ENCODE measurements at regions not wholly inside any gene's neighbourhood (a gene's known extent, or its start where the extent isn't known, plus 50 kb on each side); places are given as distances from the start of the nearest gene placed in this dataset.

DNA sequence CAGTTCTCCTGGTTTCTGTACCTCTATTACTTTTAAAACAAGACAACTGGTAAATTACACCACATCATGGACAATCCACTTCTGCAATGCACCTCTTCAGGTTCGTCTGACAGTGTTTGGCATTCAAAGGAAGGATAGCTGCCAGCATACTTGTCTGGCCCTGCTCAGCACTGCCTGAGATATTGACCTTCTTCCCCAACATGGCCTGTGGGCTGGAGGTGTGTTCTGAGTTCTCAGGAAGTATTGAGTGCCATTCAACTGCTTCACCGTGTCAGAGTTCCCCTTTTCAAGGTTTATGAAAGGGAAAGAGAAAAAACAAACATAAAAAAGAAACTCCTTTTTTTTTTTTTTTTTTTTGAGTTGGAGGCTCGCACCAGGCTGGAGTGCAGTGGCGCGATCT, 267.9 kb upstream of the SASH1 start:
- DNase-seq (no peak), ATAC-seq (no peak)
- H3K27ac Mint-ChIP-seq: no peak overlapping the region
- no peaks in the 10 kb centered on the region for H3K4me1 Mint-ChIP-seq
- no peaks in the 10 kb centered on the region for H3K9me3 ChIP-seq (ENCODE audit: control insufficient read depth, low read length, poor library complexity, severe bottlenecking)
- H3K36me3 Mint-ChIP-seq (ENCODE audit: low read depth): no peaks in the 10 kb centered on the region
- no peak overlapping the region for H3K4me3 Mint-ChIP-seq
- no peaks in the 10 kb centered on the region for H3K27me3 Mint-ChIP-seq

DNA sequence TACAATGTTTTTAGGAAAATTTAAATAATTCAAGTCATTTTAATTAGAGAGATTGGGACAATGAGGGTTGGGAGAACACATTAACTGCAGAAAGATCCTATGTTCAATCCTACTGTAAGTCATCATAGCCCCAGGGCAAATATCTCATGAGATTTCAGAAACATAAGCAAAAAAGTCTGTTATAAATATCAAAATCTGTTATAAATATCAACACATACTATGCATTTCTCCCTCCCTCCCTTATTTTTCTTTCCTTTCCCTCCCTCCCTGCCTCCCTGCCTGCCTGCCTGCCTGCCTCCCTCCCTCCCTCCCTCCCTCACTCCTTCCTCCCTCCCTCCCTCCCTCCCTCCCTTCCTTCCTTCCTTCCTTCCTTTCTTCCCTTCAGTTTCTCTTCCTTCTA, 267.3 kb upstream of the SASH1 start:
- no peaks in the 10 kb centered on the region for H3K4me1 Mint-ChIP-seq
- no peak for DNase-seq

DNA sequence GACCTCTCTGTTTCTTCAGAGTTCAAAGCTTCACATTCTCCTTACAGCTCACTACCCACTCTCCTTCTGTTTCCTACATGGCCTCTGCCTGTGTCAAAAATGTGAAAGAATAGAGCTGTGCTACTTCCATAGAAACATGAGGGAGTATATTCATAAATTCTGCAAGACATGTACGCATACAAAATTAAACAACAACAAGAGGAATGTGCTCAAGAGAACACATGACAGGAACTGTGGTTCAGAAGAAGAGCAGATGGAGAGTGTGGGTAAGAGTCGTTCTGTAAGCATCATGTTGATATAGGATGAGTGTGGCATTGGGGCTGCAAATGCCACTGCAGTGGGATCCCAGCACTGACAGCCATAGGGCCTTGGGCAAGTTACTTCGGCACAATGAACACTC, 266.6 kb upstream of the SASH1 start:
- no peaks in the 10 kb centered on the region for H3K27me3 Mint-ChIP-seq
- DNase-seq (no peak), ATAC-seq (no peak)
- H3K36me3 Mint-ChIP-seq (ENCODE audit: low read depth): no peaks in the 10 kb centered on the region
- H3K4me3 Mint-ChIP-seq: no peak overlapping the region
- H3K9me3 ChIP-seq (ENCODE audit: control insufficient read depth, low read length, poor library complexity, severe bottlenecking): no peaks in the 10 kb centered on the region
- H3K4me1 Mint-ChIP-seq: no peaks in the 10 kb centered on the region
- H3K27ac Mint-ChIP-seq: no peak overlapping the region

More for the DNA sequence above, 267.3 kb upstream of the SASH1 start:
- Mint-ChIP-seq H3K36me3 (ENCODE audit: low read depth) (no peaks in the 10 kb centered on the region), H3K27ac (no peak overlapping the region), H3K27me3 (no peaks in the 10 kb centered on the region), H3K4me3 (no peak overlapping the region)
- no peaks in the 10 kb centered on the region for H3K9me3 ChIP-seq (ENCODE audit: control insufficient read depth, low read length, poor library complexity, severe bottlenecking)
- ATAC-seq: no peak

DNA sequence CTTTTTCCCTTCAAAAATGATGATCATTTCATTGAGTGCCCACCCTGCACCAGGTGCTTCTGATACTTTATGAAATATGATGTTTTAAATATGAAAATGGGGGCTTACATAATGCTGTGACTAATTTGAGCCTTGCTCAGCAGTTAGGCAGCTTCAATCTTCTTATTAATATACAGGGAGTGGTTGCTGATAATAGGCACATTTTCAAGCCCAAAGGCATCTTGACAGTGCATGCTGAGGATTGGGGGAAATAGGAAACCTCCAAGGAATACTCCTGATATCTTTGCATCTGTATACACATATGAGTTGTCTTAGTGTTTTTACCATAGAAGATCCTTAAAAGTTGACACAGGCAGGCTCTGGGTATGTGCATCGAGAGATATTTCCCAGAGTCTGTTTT, 262.3 kb upstream of the SASH1 start:
- H3K27ac Mint-ChIP-seq: no peak overlapping the region
- no peak for DNase-seq
- H3K27me3 Mint-ChIP-seq: peaks cover 12% of the 10 kb centered on the region
- no peaks in the 10 kb centered on the region for H3K36me3 Mint-ChIP-seq (ENCODE audit: low read depth)
- no peak for ATAC-seq
- no peak overlapping the region for H3K4me3 Mint-ChIP-seq
- H3K4me1 Mint-ChIP-seq: no peaks in the 10 kb centered on the region
- H3K9me3 ChIP-seq (ENCODE audit: control insufficient read depth, low read length, poor library complexity, severe bottlenecking): no peaks in the 10 kb centered on the region

DNA sequence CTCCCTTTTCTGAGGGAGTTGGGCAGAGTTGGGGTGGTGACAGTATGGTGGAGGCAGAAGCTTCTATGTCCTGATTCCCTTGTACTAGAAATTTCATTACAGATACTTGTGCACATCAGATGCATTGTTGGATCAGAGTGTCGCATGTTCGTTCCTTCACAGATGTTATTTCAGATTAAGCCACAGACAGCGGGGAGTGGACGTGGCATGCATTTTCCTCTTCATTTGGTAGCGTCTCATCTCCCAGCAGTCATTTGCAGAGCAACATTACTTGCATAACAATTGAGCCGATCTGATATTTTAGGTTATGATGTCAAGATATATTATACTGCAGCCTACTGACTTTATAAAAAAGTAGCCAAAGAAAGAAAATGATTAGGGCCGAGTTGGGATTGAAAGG, 261.6 kb upstream of the SASH1 start:
- peaks cover 12% of the 10 kb centered on the region for H3K27me3 Mint-ChIP-seq
- H3K4me3 Mint-ChIP-seq: no peak overlapping the region
- no peak overlapping the region for H3K27ac Mint-ChIP-seq
- ATAC-seq: no peak
- H3K36me3 Mint-ChIP-seq (ENCODE audit: low read depth): no peaks in the 10 kb centered on the region
- no peak for DNase-seq
- no peaks in the 10 kb centered on the region for H3K4me1 Mint-ChIP-seq
- H3K9me3 ChIP-seq (ENCODE audit: control insufficient read depth, low read length, poor library complexity, severe bottlenecking): no peaks in the 10 kb centered on the region

DNA sequence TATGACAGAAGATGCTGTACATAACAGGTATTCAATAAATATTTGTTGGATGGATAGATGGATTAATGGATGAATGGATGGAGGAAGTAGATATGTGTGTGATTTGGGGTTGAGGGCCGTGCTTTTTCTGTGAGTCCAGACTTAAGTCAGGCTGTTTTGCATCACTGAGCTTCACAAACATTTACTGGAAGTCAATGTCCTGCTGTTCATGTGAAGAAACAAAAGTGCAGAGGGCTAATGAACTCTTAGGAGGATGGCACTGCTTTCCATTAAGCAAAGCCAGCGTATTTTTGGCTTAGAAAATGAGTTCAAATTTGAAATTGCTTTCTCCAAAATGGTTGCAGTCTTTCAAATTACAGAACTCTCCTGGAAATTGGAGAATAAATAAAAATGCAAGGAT, 260.6 kb upstream of the SASH1 start:
- no peaks in the 10 kb centered on the region for H3K36me3 Mint-ChIP-seq (ENCODE audit: low read depth)
- no peak for ATAC-seq
- H3K27me3 Mint-ChIP-seq: peaks cover 12% of the 10 kb centered on the region
- no peaks in the 10 kb centered on the region for H3K9me3 ChIP-seq (ENCODE audit: control insufficient read depth, low read length, poor library complexity, severe bottlenecking)
- DNase-seq: no peak
- H3K4me1 Mint-ChIP-seq: no peaks in the 10 kb centered on the region
- no peak overlapping the region for H3K4me3 Mint-ChIP-seq
- no peak overlapping the region for H3K27ac Mint-ChIP-seq

DNA sequence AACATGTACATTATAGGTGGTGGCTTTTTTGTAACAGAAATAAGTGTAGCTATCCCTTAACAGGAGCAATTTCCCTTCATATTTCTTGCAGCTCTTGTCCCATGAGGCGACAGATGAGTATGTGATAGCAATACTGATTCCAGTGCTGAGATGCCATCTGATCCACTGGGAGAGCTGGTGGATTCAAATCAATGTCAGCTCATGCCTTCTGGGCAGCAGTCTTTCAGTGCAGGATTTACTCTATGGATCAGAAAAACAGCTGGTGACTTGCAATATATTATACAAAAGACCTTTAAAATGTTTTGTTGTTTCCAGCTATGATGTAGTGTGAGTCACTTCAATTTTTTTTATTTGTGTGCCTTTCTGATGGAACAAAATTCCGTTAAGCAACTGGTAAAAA, 259.9 kb upstream of the SASH1 start:
- Mint-ChIP-seq H3K4me1 (no peaks in the 10 kb centered on the region), H3K36me3 (ENCODE audit: low read depth) (no peaks in the 10 kb centered on the region), H3K27me3 (peaks cover 12% of the 10 kb centered on the region), H3K27ac (no peak overlapping the region), H3K4me3 (no peak overlapping the region)
- no peaks in the 10 kb centered on the region for H3K9me3 ChIP-seq (ENCODE audit: control insufficient read depth, low read length, poor library complexity, severe bottlenecking)
- DNase-seq (no peak), ATAC-seq (no peak)

DNA sequence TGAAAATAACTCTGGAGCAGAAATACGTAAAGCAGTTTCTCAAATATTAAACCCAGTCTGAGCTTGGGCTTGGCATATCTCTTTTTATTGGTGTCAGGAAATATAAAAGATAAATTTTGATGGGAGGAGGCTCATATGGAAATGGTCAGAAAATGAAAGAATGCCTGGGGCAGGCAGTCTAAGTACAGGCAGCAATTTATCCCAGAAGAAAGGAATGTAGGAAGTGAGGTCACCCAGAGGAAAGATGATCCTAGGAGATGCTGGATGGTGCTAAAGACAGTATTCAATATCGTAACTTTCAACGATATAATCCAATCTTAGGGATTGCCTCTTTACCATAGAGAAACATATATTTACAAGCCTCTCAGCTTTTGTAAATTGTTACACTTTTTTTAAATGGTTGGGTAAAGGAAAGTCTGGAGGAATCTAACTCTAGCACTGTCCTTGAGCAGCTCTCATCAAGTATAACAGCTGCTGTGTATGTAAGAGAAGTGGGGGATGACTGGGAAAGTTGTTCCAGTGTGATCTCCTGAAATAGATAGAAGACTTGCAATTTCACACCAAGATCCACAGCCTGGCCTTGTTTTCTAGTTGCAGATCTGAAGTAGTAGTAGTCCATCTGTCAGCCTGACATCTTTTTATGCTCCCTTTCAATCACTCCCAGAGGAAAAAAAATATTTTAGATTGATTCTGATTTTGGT, 256.9 kb upstream of the SASH1 start:
- no peaks in the 10 kb centered on the region for H3K4me1 Mint-ChIP-seq
- ATAC-seq (no peak), DNase-seq (no peak)
- no peak overlapping the region for H3K4me3 Mint-ChIP-seq
- no peaks in the 10 kb centered on the region for H3K9me3 ChIP-seq (ENCODE audit: control insufficient read depth, low read length, poor library complexity, severe bottlenecking)
- no peak overlapping the region for H3K27ac Mint-ChIP-seq
- H3K36me3 Mint-ChIP-seq (ENCODE audit: low read depth): peaks cover 2% of the 10 kb centered on the region
- H3K27me3 Mint-ChIP-seq: peaks cover 12% of the 10 kb centered on the region

DNA sequence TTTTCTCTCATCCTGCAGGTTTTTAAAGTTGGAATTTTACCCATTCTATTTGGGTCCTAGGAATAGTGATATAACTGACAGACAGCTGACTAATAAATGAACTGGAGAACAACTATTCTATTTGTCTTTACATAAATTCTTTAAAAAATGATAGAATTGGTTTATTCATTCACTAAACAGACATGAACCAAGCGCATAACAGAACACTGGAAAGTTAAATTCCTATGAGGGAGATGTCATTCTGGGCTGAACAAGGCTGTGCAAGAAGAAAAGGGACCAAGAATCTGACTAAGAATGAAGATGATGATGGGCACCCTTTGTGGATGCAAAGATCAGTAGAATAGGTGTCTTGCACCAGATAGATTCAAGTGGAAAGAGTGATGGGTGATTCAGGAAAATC, 256.3 kb upstream of the SASH1 start:
- no peak for DNase-seq
- Mint-ChIP-seq H3K36me3 (ENCODE audit: low read depth) (peaks cover 2% of the 10 kb centered on the region), H3K27ac (no peak overlapping the region), H3K4me3 (no peak overlapping the region), H3K4me1 (no peaks in the 10 kb centered on the region), H3K27me3 (peaks cover 12% of the 10 kb centered on the region)
- no peaks in the 10 kb centered on the region for H3K9me3 ChIP-seq (ENCODE audit: control insufficient read depth, low read length, poor library complexity, severe bottlenecking)
- ATAC-seq: no peak

DNA sequence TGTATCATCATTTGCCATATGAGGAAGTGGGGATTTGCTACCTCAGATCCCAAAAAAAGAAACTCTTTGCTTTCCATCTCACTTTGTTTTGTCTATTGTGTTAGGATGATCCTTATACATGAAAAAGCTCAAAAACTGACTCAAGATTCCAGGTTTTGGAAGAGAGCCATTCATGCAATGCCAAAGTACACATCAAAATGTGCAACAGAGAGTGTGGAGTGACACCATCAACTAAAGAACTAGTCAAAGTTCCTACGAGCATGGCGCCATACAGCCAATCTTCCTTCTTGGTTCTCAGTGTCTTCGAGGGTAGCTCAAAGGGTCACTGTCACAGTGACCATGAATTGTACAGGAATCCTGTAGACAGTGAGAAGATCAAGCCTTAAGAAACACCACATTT, 255.8 kb upstream of the SASH1 start:
- peaks cover 12% of the 10 kb centered on the region for H3K27me3 Mint-ChIP-seq
- no peak for ATAC-seq
- H3K9me3 ChIP-seq (ENCODE audit: control insufficient read depth, low read length, poor library complexity, severe bottlenecking): no peaks in the 10 kb centered on the region

DNA sequence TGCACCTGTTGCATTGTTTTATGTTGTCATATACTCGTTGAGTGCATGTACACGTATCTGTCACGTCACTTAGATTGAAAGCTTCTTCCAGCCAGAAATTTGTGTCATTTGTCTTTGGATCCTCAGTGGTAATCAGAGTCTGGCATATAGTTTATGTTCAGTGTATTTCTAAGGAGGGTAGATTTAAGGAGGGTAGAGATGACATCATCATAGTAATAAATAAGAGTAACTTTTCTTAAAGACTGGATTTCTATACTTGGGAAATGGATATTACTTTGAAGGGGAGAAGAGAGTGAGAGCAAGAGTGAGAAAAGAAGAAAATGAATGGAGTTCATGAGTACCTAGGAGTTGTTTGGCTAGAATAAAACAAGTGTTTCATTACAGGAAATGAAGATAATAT, 255.0 kb upstream of the SASH1 start:
- no peak overlapping the region for H3K4me3 Mint-ChIP-seq
- H3K4me1 Mint-ChIP-seq: no peaks in the 10 kb centered on the region
- H3K9me3 ChIP-seq (ENCODE audit: control insufficient read depth, low read length, poor library complexity, severe bottlenecking): no peaks in the 10 kb centered on the region
- peaks cover 5% of the 10 kb centered on the region for H3K27me3 Mint-ChIP-seq
- no peak overlapping the region for H3K27ac Mint-ChIP-seq
- DNase-seq: no peak
- no peak for ATAC-seq
- H3K36me3 Mint-ChIP-seq (ENCODE audit: low read depth): peaks cover 2% of the 10 kb centered on the region

More for the DNA sequence above, 255.8 kb upstream of the SASH1 start:
- no peak overlapping the region for H3K27ac Mint-ChIP-seq
- H3K36me3 Mint-ChIP-seq (ENCODE audit: low read depth): peaks cover 2% of the 10 kb centered on the region
- H3K4me3 Mint-ChIP-seq: no peak overlapping the region
- no peaks in the 10 kb centered on the region for H3K4me1 Mint-ChIP-seq
- DNase-seq: no peak

DNA sequence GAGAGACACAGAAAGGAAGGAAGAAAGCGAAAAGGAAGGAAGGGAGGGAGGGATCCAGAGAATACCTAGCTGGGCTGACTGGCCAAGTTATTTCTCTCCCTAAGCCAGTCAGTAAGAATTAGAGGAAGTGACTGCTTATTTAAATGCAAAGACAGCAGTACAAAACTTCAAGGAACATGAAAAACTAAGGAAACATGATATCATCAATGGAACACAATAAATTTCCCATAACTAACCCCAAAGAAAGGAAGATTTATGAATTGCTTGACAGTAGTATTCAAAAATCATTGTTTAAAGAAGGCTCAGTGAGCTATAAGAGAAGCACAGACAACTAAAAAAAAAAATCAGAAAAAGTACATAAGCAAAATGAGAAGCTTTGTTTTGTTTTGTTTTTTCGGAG, 252.3 kb upstream of the SASH1 start:
- no peak overlapping the region for H3K4me3 Mint-ChIP-seq
- peaks cover 2% of the 10 kb centered on the region for H3K36me3 Mint-ChIP-seq (ENCODE audit: low read depth)
- ATAC-seq (no peak), DNase-seq (no peak)
- no peaks in the 10 kb centered on the region for H3K9me3 ChIP-seq (ENCODE audit: control insufficient read depth, low read length, poor library complexity, severe bottlenecking)
- H3K27ac Mint-ChIP-seq: no peak overlapping the region
- no peaks in the 10 kb centered on the region for H3K4me1 Mint-ChIP-seq
- H3K27me3 Mint-ChIP-seq: no peaks in the 10 kb centered on the region

DNA sequence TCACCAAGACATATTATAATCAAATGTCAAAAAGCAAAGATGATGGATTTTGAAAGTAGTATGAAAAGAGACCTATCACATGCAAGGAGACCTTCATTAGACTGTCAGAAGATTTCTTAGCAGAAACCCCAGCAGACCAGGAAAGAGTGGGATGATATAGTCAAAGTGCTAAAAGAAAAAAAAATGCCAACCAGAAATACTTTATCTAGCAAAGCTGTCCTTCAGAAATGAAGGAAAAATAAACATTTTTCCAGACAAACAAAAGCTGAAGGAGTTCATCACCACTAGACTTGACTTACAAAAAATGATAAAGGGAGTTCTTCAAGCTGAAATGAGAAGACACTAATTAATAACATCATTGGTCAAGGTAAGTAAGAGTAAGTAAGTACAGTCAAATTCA, 251.2 kb upstream of the SASH1 start:
- Mint-ChIP-seq H3K27ac (no peak overlapping the region), H3K4me3 (no peak overlapping the region), H3K36me3 (ENCODE audit: low read depth) (peaks cover 2% of the 10 kb centered on the region), H3K27me3 (no peaks in the 10 kb centered on the region), H3K4me1 (no peaks in the 10 kb centered on the region)
- ATAC-seq: no peak
- H3K9me3 ChIP-seq (ENCODE audit: control insufficient read depth, low read length, poor library complexity, severe bottlenecking): no peaks in the 10 kb centered on the region
- DNase-seq: no peak

DNA sequence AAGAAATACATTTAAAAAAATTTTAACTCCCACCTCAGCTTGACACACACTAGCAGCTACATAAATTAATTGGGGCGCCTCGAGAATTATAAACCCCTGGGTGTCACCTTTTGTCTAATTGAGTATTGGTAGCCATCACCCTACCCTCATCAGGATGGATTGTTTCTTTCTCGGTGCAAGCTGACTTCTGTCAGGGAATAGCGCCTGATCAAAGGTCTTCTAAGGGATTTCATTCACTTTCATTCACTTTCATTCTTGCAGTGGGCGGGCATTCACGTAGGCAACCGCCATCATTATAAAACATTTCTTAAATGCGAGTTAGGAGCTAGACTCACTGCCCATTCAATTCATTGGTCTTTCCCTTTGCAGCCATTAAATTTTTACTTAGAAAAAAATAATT, 239.2 kb upstream of the SASH1 start:
- peaks cover 7% of the 10 kb centered on the region for H3K27me3 Mint-ChIP-seq
- DNase-seq (no peak), ATAC-seq (no peak)
- peaks cover 3% of the 10 kb centered on the region for H3K36me3 Mint-ChIP-seq (ENCODE audit: low read depth)
- H3K4me3 Mint-ChIP-seq: no peak overlapping the region
- no peaks in the 10 kb centered on the region for H3K4me1 Mint-ChIP-seq
- H3K27ac Mint-ChIP-seq: no peak overlapping the region
- no peaks in the 10 kb centered on the region for H3K9me3 ChIP-seq (ENCODE audit: control insufficient read depth, low read length, poor library complexity, severe bottlenecking)
